ENCODE measurements at regions not wholly inside any gene's neighbourhood (a gene's known extent, or its start where the extent isn't known, plus 50 kb on each side); places are given as distances from the start of the nearest gene placed in this dataset.

DNA sequence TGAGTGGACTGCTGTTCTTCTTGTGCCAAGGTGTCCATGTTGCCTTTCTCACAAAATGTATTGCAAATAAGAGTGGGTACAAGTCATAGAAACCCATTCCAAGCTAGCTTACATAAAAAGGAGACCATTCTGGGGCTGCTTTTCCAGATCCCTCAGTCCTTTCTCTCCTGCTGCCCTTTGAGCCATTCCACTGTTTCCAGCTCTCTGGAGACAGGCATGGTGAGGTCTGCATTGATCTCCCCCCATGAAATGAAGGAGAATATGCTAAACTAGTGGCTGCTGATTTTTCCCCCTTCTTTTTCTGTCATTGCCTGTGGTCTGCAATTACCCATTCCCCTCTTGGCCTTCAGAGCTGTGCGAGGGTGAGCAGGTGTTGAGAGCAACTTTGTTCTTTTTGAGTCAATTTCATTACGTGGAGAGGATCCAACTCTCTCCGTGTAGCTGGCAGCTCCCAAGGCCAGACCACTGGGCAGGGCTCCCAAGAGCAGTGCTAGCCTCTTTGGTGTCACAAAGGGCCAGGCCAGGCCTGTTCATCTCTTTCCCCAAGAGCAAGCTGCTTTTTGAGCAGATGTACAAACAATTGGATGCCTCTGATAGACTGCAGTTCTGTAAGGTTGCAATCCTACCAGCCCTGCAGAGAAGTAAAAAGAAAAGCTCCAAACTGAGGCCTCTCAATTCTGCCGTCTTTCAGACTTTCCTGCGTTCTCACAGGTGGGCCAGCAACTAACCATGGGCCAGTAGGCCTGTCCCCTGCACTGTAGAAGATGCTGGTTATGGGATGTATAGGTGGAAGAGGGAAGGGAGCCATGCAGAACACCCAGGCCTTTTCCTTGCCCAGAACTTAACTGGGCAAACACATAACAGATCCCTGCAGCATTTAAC, 96.1 kb upstream of the ARMC2 start:
- DNase-seq (ENCODE audit: low read depth) = no peak

DNA sequence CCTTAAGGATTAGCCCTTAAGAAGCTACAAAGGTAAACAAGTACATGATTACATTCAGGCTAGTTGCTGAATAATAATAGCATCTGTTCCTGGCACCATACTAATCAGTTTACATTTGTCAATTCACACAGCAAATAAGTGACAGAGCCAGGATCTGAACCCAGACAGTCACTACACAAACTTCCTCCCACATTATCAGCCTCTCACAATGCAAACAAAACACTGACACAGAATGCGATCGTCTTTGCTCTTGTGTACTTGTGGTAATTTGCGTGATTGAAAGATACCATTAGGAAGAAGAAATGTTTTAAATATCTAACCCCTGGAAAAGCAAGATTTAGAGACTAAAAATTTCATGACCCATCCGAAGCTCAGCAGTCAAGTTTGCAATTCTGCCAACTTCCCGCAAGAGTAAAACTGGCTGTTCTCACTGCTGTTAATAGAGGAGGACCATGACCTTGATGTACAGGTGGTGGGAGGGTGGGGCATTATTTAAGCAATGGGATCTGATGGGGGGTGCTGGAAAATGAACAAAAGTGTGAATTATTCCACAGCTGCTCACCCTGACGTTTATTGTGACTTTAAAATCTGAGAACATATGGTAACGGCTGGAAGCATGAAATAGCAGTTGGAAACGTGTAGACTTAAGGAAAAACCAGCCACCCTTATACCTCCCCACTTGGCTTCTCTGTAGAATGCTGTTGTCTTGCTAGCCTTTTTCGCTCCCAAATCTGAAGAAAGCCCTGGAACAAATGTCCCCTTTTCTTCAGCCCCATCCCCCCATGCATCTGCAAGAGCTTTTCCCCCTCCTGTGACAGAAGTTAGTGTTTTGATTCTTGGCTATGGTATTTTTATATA, 95.3 kb upstream of the ARMC2 start:
- DNase-seq (ENCODE audit: low read depth) = no peak

DNA sequence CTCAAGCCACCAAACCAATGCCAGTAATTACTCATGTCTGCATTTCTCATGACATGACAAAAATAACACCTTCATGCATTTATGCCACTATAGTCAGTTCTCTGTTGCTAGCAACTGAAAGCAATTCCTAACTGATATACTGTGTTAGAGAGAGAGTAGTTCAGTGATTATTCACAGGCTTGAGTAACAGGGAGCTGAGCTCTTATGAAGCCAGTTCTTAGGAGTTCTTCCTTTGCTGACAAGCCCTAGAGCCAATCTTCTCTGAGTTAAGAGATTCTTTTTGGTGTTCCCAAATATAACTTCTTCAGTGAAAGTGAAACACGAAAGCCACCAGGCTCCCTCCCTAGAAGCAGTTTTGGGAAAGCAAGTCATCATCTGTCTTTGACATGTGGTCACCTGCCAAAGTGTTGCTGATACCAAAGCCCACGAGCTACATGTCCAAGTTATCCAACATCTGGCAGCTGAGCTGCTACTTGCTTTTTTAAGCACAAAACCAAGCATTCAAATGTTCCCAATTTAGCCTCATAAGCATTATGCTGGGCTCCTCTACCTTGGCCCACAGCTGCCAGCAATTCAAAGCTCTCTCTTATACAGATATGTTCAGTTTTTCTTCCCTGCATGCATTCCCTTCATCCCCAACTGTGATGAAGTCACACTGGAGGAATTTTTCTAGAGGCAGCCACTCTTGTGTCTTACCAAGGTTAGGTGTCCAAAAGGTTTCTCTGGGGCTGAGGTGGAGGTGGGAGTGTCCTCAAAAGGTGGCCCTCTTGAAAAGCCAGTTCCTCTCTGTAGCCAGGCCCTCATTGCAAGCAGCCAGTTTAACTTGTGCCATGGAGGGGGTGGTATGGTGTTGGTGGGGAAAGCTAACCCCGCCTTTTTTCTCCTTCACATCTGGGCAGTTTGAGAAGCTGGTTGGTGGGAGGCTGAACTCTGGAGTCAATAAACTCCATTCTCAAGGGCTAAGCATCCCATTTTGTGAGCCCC, 92.7 kb upstream of the ARMC2 start:
- no peak for DNase-seq (ENCODE audit: low read depth)

DNA sequence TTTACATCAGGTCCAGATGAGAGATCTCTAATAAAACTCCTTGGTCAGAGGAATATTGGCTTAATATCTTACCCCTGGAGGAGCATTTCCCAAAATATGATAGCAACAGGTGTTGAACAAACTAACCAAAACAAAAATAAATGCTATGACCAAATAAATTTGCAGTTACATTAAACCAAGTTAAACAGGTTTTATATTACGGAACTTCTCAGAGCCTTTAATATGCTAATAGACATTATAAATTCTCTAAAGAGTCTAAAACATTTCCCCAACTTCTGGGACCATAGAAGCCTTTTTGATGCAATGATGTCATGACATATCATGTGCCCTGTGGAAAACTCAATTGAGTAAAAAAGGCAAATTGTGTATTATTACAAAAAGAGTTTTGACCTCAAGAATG, 90.9 kb upstream of the ARMC2 start:
- no peak for DNase-seq (ENCODE audit: low read depth)

DNA sequence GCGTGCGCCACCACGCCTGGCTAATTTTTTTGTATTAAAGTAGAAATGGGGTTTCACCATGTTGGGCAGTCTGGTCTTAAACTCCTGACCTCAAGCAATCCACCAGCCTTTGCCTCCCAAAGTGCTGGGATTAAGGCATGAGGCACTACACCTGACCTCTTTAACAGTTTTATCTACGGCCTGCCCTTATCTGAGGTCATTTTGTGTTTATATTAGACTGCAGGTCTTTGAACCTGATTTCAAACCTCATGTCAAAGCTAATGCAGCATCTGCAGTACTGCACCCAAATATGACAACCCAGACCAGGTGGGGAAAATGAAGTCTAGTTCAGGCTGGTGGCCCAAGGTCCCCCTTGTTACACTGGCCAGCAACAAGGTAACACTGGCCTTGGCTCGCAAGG, 89.3 kb upstream of the ARMC2 start:
- no peak for DNase-seq (ENCODE audit: low read depth)

DNA sequence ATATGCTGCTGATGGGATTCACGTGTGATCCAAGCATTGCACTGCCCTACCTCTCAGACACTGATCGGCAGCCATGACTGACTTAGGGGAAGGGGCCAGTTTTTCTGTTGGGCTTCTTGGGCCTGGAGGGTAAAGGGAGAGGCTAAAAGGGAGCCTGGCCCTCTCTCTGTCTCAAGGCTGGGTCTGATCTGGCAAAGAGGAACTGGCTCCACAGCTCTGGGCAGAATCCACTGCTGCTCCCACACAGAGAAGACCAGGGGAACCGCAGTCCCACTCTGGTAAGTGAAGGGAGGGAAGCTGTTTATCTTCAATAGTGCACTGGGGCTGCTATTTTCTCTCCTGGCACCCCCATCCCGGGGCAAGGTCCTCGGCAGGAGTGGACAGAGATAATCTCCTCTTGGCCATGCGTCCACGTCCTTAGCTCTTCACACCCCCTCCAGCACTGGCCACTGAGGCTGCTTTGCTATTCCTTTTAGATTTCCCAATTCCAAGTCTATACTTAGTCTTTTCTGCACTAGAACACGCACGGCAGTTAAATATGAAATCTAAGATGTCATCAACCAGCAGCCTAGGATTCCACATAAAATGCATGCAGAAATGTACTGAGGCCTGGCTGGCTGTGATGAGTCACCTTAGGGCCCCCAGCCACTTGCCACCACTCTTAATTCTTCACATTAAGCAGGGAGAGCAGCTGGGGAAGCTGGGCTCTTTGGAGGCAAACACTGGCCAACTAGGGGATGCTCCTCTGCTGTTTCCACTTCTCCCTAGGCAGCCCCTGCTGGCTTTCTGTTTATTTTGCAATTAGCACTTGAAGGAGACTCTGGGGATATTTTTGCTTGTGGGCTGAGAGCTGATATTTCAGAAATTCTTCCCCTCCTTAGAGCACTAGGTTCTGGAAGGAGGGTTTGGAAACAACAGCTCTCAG, 87.8 kb upstream of the ARMC2 start:
- DNase-seq (ENCODE audit: low read depth) = no peak

DNA sequence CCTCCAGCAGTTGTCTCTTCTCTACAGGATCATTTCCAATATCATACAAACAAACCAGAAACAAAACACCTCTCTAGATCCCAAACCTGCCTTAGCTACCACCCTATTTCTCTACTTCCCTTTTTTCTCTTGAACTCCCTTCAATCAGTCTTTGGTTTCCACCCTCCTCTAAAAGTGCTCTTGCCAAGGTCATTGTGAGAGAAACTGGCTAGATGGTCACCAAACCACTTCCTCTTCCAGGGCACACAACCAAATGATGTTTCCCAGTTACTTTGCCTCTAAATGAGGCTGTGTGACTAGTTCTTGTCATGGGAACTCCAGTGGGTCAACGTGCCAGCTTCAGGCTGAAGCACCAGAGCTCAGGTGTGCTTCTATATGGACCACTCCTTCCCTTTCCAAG, 85.8 kb upstream of the ARMC2 start:
- DNase-seq (ENCODE audit: low read depth) = no peak

DNA sequence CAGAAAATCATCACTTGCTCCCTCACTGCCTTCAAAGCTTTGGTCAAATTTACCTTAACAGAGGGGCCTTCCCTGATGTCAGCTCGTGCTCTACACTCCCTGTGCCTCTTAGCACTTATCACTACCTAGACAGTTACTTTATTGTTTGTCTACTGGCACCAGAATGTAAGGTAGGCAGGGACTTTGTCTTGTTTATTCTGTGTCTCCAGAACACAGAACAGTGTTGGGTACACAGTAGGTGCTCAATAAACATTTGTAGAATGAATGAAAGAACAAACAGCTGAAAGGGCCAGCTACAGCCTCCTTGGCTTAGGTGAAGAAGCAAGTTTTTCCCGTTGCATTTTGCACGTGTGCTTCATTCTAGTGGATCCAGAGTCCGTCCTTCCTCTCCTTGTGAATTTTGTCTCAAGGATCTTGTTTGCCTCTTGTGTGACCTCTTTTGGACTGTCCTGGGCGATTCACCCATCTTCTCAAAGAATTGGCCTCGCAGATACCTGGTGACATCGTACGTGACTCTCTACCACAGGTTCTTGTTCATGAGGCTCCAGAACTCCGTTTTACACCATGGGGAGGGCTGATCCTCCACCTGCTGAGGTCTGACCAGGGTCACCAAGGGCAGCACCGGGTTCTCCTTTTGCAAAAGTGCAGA, 84.2 kb upstream of the ARMC2 start:
- no peak for DNase-seq (ENCODE audit: low read depth)

DNA sequence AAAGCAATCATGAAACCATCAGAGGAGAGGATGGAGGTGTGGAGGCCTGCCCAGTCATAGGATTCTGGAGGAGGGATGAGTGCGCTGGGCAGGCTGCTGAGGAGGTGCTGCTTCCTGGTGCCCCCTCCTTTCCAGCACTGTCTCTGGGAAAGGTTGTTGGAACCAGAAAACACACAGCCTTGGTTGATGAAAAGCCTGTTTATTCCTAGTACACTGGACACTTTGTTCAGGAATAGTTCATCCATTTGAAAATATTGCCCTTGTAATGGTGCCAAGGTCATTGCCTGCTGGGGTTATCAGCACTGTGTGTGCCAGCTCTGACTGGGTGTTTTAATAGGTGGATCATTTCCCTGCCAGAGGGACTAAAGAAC, 83.7 kb upstream of the ARMC2 start:
- DNase-seq (ENCODE audit: low read depth) = no peak

DNA sequence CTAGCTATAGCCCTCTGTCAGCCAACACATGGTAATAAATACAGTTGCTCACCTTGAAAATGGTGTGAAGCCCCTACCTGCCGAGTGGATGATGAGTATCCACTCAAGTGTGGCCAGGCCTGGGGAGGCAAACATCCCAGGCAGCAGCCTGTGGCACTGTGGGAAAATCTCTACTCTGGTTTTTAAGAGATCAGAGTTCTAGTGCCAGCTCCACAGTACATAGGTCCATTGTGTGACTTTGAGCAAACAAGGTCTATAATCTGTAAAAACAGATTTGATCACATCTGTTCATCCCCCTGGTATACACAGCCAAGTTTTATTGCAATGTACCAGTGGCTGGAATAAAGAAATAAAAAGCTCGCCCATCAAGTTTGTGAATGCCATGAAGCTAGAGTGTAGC, 82.7 kb upstream of the ARMC2 start:
- no peak for DNase-seq (ENCODE audit: low read depth)

DNA sequence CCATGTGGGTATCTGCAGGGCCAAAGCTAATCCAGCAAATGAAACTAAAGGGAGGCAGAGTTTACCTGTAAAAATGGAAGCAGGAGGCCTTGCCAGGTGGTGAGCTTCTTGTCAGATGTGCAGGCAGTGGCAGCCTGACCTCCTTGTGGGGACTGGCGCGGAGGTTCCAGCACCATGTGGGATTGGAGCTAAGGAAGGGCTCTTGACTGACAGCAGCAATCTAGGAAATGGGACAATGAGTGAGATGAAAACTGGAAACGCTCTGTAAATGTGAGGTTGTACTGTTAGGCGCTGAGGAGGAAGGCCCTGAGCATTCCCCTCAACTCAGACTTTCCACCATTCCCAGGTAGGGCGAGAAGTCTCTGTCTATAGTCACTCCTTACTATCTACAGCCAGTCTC, 81.8 kb upstream of the ARMC2 start:
- DNase-seq (ENCODE audit: low read depth) = no peak

DNA sequence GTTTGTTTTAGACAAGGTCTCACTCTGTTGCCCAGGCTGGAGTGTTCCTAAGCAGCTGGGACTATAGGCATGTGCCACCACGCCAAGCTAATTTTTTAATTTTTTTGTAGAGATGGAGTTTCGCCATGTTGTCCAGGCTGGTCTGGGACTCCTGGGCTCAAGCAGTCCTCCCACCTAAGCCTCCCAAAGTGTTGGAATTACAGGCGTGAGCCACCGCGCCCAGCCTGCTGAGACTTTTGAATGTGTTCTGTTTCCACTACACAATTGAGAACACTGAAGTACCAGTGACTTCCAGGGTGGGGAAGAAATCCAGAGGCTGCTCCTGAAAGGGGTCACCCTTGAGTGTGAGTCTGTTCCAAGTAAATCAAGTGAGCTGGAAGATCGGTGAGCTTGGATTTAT, 81.3 kb upstream of the ARMC2 start:
- no peak for DNase-seq (ENCODE audit: low read depth)

DNA sequence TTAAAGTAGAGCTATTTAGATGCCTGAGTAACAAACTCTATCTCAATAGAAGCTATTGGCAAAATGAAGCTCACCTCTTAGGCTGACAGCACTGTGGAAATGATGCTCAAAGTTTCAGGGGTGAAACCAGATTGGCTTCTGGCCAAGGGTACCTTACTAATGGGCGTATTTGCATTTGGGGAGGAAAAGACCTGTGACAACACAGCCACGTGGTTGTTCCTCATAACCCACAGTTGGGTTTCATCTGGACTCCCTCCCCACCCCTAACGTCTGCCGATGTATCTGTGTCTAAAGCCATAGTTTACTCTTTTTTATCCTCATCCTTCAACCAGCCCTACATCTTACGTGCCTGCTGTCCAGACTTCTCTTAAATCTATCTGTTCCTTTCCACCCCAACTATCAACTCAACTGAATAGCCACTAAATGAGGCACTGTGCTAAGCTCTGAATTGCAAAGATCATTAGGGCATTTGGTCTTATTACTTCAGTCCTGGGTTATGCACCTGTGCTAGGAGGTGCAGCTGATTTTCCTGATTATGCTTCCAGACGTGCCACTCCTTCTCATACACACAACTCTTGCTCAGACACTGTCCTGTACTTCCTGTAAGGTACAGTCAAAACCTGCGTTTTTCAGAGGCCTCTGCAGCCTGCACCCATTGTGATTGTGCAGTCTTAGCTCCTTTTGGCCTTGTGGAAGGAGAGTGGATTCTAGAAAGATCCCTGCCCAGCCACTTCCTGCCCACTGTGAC, 80.6 kb upstream of the ARMC2 start:
- no peak for DNase-seq (ENCODE audit: low read depth)

DNA sequence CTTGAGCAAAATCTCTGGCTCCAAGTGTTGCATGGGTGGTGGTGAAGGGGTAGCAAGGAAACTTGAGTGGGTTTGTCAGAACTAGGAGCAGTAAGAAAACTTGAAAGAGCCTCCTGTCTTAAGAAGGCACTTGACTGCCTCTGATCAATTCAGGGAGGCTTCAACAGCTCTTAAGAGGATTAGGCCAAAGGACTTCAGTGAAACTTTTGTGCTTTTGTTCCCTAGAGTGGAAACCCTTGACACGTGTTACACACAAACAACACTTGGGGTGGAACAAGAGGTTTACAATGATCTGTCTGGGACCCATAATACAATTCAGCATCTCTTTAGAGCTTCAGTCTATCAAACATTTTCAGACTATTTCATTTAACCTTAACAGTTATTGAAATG, 80.1 kb upstream of the ARMC2 start:
- no peak for DNase-seq (ENCODE audit: low read depth)

DNA sequence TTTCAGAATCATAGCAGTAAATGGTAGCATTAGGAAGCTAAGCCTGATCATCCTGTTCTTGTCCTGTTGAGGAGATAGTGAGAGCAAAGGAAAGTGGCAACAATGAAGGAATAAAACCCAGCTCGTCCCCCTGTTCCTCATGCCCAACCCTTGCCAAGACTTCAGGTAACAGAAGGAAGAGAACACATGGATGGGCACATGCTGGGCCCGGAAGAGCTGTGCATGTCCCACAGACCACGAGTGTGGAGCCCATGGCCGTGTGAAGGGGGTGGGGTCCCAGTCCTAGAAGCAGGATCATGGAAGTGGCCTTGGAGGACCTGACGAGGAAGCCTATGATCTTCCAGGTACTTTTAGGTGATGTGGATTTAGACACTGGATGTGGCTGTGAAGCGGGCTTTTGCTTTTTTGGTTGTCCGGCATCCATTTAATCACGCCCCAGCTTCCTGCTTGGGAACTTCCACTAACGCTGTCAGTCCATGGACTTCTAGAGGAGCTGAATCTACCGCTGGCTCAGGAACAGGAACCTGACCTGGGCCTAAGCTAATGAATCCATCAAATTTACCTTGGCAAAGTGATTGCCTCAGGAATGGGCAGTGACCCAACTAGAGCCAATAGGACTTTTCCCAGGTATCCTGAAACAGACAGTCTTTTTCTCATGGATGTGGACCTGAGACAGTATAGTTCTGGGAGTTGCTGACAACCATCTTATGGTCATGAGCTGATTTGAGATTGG, 79.3 kb upstream of the ARMC2 start:
- no peak for DNase-seq (ENCODE audit: low read depth)

DNA sequence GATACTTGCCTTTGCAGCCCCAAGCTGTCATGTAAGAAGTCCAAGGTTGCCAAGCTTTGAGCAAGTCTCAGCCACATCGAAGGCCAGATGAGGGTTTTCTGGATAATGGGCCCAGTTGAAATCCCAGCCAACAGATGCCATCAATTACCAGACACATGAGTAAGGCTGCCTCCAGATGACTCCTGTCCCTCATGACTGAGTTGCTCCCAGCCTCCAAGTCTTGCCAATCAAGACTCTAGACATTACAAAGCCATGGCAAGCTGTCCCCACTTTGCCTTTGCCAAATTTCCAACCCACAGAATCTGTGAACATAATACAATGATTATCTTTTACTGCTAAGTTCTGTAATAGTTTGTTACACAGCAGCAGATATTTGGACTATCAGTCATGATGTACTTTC, 76.8 kb upstream of the ARMC2 start:
- no peak for DNase-seq (ENCODE audit: low read depth)

DNA sequence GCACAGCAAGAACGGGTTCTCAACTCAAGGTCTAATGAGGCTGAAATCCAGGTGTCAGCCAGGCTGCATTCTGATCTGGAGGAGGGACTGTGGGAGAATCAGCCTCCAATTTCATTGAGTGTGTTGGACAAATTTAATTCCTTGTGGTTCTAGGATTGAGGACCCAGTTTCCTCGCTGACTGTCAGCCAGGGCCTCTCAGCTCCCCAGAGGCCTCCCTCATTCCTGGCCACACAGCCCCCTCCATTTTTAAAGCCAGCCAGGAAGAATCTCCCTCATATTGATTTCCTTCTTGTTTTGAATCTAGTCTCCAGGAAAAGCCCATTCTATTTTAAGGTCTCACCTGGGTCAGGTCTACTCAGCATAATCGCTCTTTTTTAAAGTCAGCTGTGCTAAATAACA, 73.7 kb upstream of the ARMC2 start:
- DNase-seq (ENCODE audit: low read depth) = no peak

DNA sequence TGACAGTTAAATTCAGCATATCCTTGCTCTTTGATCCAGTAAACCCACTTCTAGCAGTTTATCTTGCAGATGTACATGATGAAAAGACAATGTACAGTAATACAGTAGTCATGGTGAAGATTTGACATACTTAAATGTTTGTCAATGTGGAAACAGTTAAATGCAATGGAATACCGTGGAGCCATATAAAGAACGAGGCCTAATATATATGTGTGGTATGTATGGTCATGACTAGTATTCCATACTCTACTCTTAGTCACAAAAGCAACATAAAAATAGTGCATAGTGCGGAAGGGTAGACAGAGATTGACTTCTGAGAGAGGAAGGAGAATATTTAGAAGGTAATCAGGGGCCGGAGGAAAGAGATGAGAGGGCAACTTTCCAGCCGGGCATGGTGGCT, 70.7 kb upstream of the ARMC2 start:
- no peak for DNase-seq (ENCODE audit: low read depth)
